K562 (cell line): ENCODE measurements at regions not wholly inside any gene's neighbourhood (a gene's known extent, or its start where the extent isn't known, plus 50 kb on each side); places are given as distances from the start of the nearest gene placed in this dataset.

Experiments
- ATAC-seq: fragments of 200-7000 bp; cut with Tn5 transposase; 3 replicates; pipeline ENCODE4 v1.9.1; 2020; ENCODE audit warnings: moderate library complexity
- BruUV-seq: library from RNA; stranded (reverse); fragments of 400-500 nt; replicated peaks from 2 replicates; lab custom pipeline; 2021; lab: Mats Ljungman, UMichigan
- CTCF ChIA-PET: fragments of 300-600 bp; formaldehyde crosslinking; extraction: SDS; loops from one replicate; lab custom pipeline; 2021; ENCODE audit warnings: low intra/inter-chr PET ratio; lab: Yijun Ruan, JAX
- POLR2A ChIA-PET: fragments of 300-600, 350-650 bp; sonication (Branson Sonifier 250); formaldehyde crosslinking; extraction: SDS; loops from one replicate; lab custom pipeline; 2021; ENCODE audit warnings: antibody characterized with exemption, inconsistent platforms; lab: Yijun Ruan, JAX
- DNase-seq, 4 experiments: peaks; one replicate each; pipeline versions ENCODE4 v3.0.0 to v3.0.0-alpha.2; 2011 to 2018; ENCODE audit warnings: low spot score in 3 of 4, mixed read lengths in 3 of 4; ENCODE audit errors: extremely low read depth in 1 of 4
- FAIRE-seq: peaks from 2 replicates; lab custom pipeline; 2011; peaks lifted over from hg19 to GRCh38; lab: Jason Lieb, UNC
- H2AFZ ChIP-seq: 2 replicates; pipeline ENCODE4 v1.6.0; 2011; ENCODE audit warnings: low read depth, low read length, control low read depth, inconsistent platforms
- H3K27ac ChIP-seq: fragments of 200-600 bp; 3 replicates; pipeline ENCODE4 v1.8.0; 2011; ENCODE audit warnings: low read depth, mild to moderate bottlenecking, control low read depth, inconsistent platforms, low read length, moderate library complexity, mixed read lengths; ENCODE audit errors: extremely low read depth
- H3K27me3 ChIP-seq, 2 experiments: fragments of 300-600 bp in 1 of 2; 2 replicates in 1 of 2; 3 replicates in 1 of 2; pipeline versions ENCODE4 v1.6.0 to v1.8.0; 2011; ENCODE audit warnings: inconsistent platforms in 2 of 2, low read length in 2 of 2, mild to moderate bottlenecking in 1 of 2, mixed read lengths in 1 of 2, moderate library complexity in 1 of 2; ENCODE audit not compliant: control insufficient read depth in 2 of 2, insufficient read depth in 2 of 2
- H3K36me3 ChIP-seq: fragments of 300-600 bp; 3 replicates; pipeline ENCODE4 v1.8.0; 2011; ENCODE audit warnings: mild to moderate bottlenecking, low read length, inconsistent platforms; ENCODE audit not compliant: control insufficient read depth, insufficient read depth
- H3K4me1 ChIP-seq, 2 experiments: fragments of 200-600 bp in 1 of 2; replicated peaks in 1 of 2; 2 replicates in 1 of 2; 3 replicates in 1 of 2; pipeline versions ENCODE4 v1.5.1 to v1.8.0; 2011; ENCODE audit warnings: inconsistent platforms in 2 of 2, low read length in 2 of 2, mild to moderate bottlenecking in 1 of 2, mixed read lengths in 1 of 2, moderate library complexity in 1 of 2; ENCODE audit not compliant: control insufficient read depth in 2 of 2, insufficient read depth in 2 of 2
- H3K4me2 ChIP-seq: 2 replicates; pipeline ENCODE4 v1.6.1; 2011; ENCODE audit warnings: low read length, control low read depth, inconsistent platforms, mixed read lengths; ENCODE audit not compliant: insufficient read depth
- H3K4me3 ChIP-seq: fragments of 200-600 bp; sonication (generic), shearing (Covaris generic); 2 replicates; pipeline ENCODE4 v1.5.1; 2016; ENCODE audit warnings: control low read depth, inconsistent platforms
- H3K79me2 ChIP-seq: fragments of 200-600 bp; 3 replicates; pipeline ENCODE4 v1.8.0; 2011; ENCODE audit warnings: low read length, inconsistent platforms; ENCODE audit not compliant: control insufficient read depth, insufficient read depth
- H3K9ac ChIP-seq, 2 experiments: 2 replicates each; pipeline versions ENCODE4 v1.6.0 to v1.6.1; 2011; ENCODE audit warnings: low read depth in 2 of 2, low read length in 2 of 2, control low read depth in 1 of 2, inconsistent platforms in 1 of 2, mild to moderate bottlenecking in 1 of 2, mixed read lengths in 1 of 2; ENCODE audit not compliant: insufficient read depth in 1 of 2
- H3K9me1 ChIP-seq: one replicate; pipeline ENCODE4 v1.6.0; 2011; ENCODE audit warnings: inconsistent platforms, mild to moderate bottlenecking, low read length, moderate library complexity; ENCODE audit not compliant: control insufficient read depth, insufficient read depth
- H3K9me3 ChIP-seq: replicated peaks from 2 replicates; pipeline ENCODE4 v1.5.1; 2011; ENCODE audit warnings: low read depth, low read length, inconsistent platforms; ENCODE audit not compliant: control insufficient read depth, insufficient read depth
- H4K20me1 ChIP-seq: replicated peaks from 2 replicates; pipeline ENCODE4 v1.6.1; 2011; ENCODE audit warnings: low read length, inconsistent platforms, mixed read lengths; ENCODE audit not compliant: control insufficient read depth, insufficient read depth
- ARHGAP35 ChIP-seq: fragments of 450-650 bp; IDR thresholded peaks from 2 replicates; pipeline ENCODE4 v1.6.1; 2018; ENCODE audit not compliant: partially characterized antibody
- DEAF1 ChIP-seq: fragments of 450-650 bp; formaldehyde crosslinking; IDR thresholded peaks from 2 replicates; pipeline ENCODE4 v1.4.0; 2020; ENCODE audit warnings: mild to moderate bottlenecking, moderate library complexity
- ELF1 ChIP-seq: fragments of 200-800 bp; sonication (Bioruptor generic); IDR thresholded peaks from 2 replicates; pipeline ENCODE4 v1.6.1; 2016; ENCODE audit warnings: missing genetic modification characterization, missing compliant biosample characterization
- ELK3 ChIP-seq: fragments of 450-650 bp; formaldehyde crosslinking; IDR thresholded peaks from 2 replicates; pipeline ENCODE4 v1.4.0; 2020; ENCODE audit warnings: mild to moderate bottlenecking
- GTF3C2 ChIP-seq: IDR thresholded peaks from 3 replicates; pipeline ENCODE4 v1.6.1; 2011; ENCODE audit warnings: borderline replicate concordance, mild to moderate bottlenecking, moderate library complexity; ENCODE audit not compliant: insufficient read length; ENCODE audit errors: extremely low read depth
- HMGN3 ChIP-seq: IDR thresholded peaks from 2 replicates; pipeline ENCODE4 v1.6.1; 2011; ENCODE audit warnings: borderline replicate concordance, low read depth, mild to moderate bottlenecking, mixed read lengths, low read length; ENCODE audit not compliant: insufficient read length; ENCODE audit errors: extremely low read depth
- KDM1A ChIP-seq, 2 experiments: fragments of 450-650 bp; IDR thresholded peaks; 2 replicates each; pipeline ENCODE4 v1.6.1; 2016; ENCODE audit warnings: mild to moderate bottlenecking in 2 of 2
- POLR2G ChIP-seq: fragments of 200-400 bp; formaldehyde crosslinking; IDR thresholded peaks from 2 replicates; pipeline ENCODE4 v1.6.1; 2017; ENCODE audit warnings: low read depth, mild to moderate bottlenecking, antibody characterized with exemption, low read length, moderate library complexity
- RNF2 ChIP-seq: sonication (generic); IDR thresholded peaks from 2 replicates; pipeline ENCODE4 v1.6.1; 2016
- SMARCB1 ChIP-seq: IDR thresholded peaks from 2 replicates; pipeline ENCODE4 v1.6.1; 2011; ENCODE audit warnings: improper control_type of control experiment, low read depth; ENCODE audit not compliant: insufficient read length
- ZNF253 ChIP-seq: fragments of 250-450 bp; sonication (Bioruptor Pico); conservative IDR thresholded peaks from 2 replicates; pipeline ENCODE4 v1.6.1; 2021; ENCODE audit warnings: mild to moderate bottlenecking
- in situ Hi-C: fragments of 300-500 bp; cut with MboI; formaldehyde crosslinking; loops from 4 replicates; pipeline ENCODE4 v1.15.0; 2018; ENCODE audit warnings: inconsistent platforms, mixed read lengths
- intact Hi-C: fragments of 100-400 bp; cut with micrococcal nuclease; formaldehyde crosslinking; loops from 2 replicates; pipeline ENCODE4 v1.14.2; 2022

GRCh38 chr16:63967966-63968365 is 1153.9 kb downstream of the CDH11 start (continued):
- TF ChIP-seq DEAF1 (CRISPR knock-in tag), result no peak
- TF ChIP-seq ARHGAP35, result no peak
- no peak for TF ChIP-seq KDM1A (IDR thresholded peaks at IDR 0.05)

GRCh38 chr16:63960321-63960720 is 1161.5 kb downstream of the CDH11 start:
- no peak overlapping the region for H3K4me3 ChIP-seq
- H3K4me2 ChIP-seq, result no peak overlapping the region
- ChIA-PET CTCF (no interaction called here), POLR2A (no interaction called here)
- BruUV-seq, result no TSS peak
- TF ChIP-seq GTF3C2 (no peak), ELK3 (no peak), POLR2G (no peak), SMARCB1 (no peak), RNF2 (no peak), HMGN3 (no peak), ELF1 (no peak), ZNF253 (CRISPR knock-in tag) (no peak)
- no peaks in the 10 kb centered on the region for H3K9me3 ChIP-seq
- H3K9ac ChIP-seq, result no peak overlapping the region
- no peaks in the 10 kb centered on the region for H3K4me1 ChIP-seq
- intact Hi-C loops (no loop called here), in situ Hi-C loops (no loop called here)
- H3K27ac ChIP-seq, result no peak overlapping the region
- H3K9me1 ChIP-seq, result no peaks in the 10 kb centered on the region
- ATAC-seq (no peak), DNase-seq (no peak), FAIRE-seq (no peak)
- no peaks in the 10 kb centered on the region for H4K20me1 ChIP-seq
- H3K36me3 ChIP-seq, result no peaks in the 10 kb centered on the region
- H3K27me3 ChIP-seq, result no peaks in the 10 kb centered on the region
- no peak overlapping the region for H2AFZ ChIP-seq
- H3K79me2 ChIP-seq, result no peaks in the 10 kb centered on the region
